Hepatocyte (in vitro differentiated cells): ENCODE measurements at regions not wholly inside any gene's neighbourhood (a gene's known extent, or its start where the extent isn't known, plus 50 kb on each side); places are given as distances from the start of the nearest gene placed in this dataset.

Experiments
- DNase-seq: peaks from one replicate; pipeline ENCODE4 v3.0.0-alpha.2; 2016; ENCODE audit warnings: low spot score
- H2AFZ ChIP-seq: fragments of 200-600 bp; sonication (generic); 2 replicates; pipeline ENCODE4 v1.6.0; 2016; ENCODE audit warnings: antibody characterized with exemption, mild to moderate bottlenecking
- H3K27ac ChIP-seq: fragments of 200-600 bp; sonication (generic); 2 replicates; pipeline ENCODE4 v1.5.1; 2016; ENCODE audit warnings: mild to moderate bottlenecking
- H3K27me3 ChIP-seq: fragments of 200-600 bp; sonication (generic); 2 replicates; pipeline ENCODE4 v1.6.1; 2016
- H3K36me3 ChIP-seq: fragments of 200-600 bp; sonication (generic); replicated peaks from 2 replicates; pipeline ENCODE4 v1.5.1; 2016; ENCODE audit warnings: low read depth; ENCODE audit not compliant: insufficient read depth
- H3K4me1 ChIP-seq: fragments of 200-600 bp; sonication (generic); 2 replicates; pipeline ENCODE4 v1.5.1; 2016; ENCODE audit warnings: mild to moderate bottlenecking, moderate library complexity; ENCODE audit not compliant: insufficient read depth
- H3K4me2 ChIP-seq: fragments of 200-600 bp; sonication (generic); 2 replicates; pipeline ENCODE4 v1.6.0; 2016
- H3K4me3 ChIP-seq: fragments of 200-600 bp; sonication (generic); 2 replicates; pipeline ENCODE4 v1.5.1; 2016; ENCODE audit warnings: mild to moderate bottlenecking
- H3K79me2 ChIP-seq: fragments of 200-600 bp; sonication (generic); 2 replicates; pipeline ENCODE4 v1.6.0; 2017; ENCODE audit warnings: mild to moderate bottlenecking
- H3K9me2 ChIP-seq: fragments of 200-600 bp; sonication (generic); replicated peaks from 2 replicates; pipeline ENCODE4 v1.6.0; 2017; ENCODE audit warnings: mild to moderate bottlenecking; ENCODE audit not compliant: insufficient read depth
- H3K9me3 ChIP-seq: fragments of 200-600 bp; sonication (generic); 2 replicates; pipeline ENCODE4 v1.5.1; 2016; ENCODE audit warnings: low read depth, mild to moderate bottlenecking
- H4K20me1 ChIP-seq: fragments of 200-600 bp; sonication (generic); 2 replicates; pipeline ENCODE4 v1.6.0; 2016; ENCODE audit warnings: mild to moderate bottlenecking; ENCODE audit not compliant: insufficient read depth, poor library complexity, severe bottlenecking
- CTCF ChIP-seq: fragments of 200-600 bp; sonication (generic); IDR thresholded peaks from 2 replicates; pipeline ENCODE4 v1.5.1; 2016; ENCODE audit warnings: antibody characterized with exemption, mild to moderate bottlenecking; ENCODE audit not compliant: poor library complexity
- EZH2 ChIP-seq: fragments of 200-600 bp; sonication (generic); IDR thresholded peaks from 2 replicates; pipeline ENCODE4 v1.6.1; 2016; ENCODE audit warnings: antibody characterized with exemption, mild to moderate bottlenecking, borderline replicate concordance
- EZH2phosphoT487 ChIP-seq: fragments of 200-600 bp; sonication (generic); IDR thresholded peaks from one replicate; pipeline ENCODE4 v1.6.1; 2018; ENCODE audit warnings: antibody characterized with exemption, mild to moderate bottlenecking, low read depth, moderate library complexity; ENCODE audit not compliant: unreplicated experiment, severe bottlenecking
- WGBS: methylation state at CpG from one replicate; pipeline ENCODE4 v1.1.6; 2016; ENCODE audit warnings: low lambda C conversion rate; ENCODE audit errors: missing lambda C conversion rate; 5-methylcytosine and 5-hydroxymethylcytosine counted together

DNA sequence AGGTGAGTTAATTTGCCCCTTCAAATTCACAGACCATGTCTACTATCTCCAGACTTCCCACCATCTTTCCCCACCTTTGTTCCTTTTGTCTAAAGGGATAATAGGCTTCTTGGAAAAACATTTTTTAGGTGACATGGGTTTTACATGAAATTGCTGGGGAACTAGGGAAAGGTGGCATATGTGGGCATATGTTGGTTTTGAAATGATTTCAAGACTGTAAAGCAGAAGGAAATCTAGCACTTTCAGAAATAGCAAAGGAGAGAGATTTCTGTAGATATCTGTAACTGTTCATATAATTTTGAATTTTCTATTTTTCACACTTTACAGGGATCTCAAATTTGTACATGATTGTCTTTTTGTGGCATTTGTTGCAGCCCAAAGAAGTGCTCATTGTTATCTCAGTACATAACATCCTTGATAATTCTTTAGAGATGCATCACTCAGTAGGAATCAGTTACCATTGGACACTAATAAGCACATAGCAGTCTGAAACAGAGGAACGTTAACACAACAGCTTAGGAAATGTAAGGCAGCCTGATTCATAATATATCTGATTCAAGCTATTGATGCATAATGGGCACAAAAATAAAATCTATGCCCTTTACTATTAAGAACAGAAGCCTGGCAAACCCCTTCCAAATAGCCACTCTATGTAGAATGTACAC, 659.7 kb downstream of the CENPC start:
- Histone ChIP-seq H3K4me3 (no peak overlapping the region), H2AFZ (no peak overlapping the region), H3K27me3 (no peaks in the 10 kb centered on the region), H3K4me1 (no peaks in the 10 kb centered on the region), H4K20me1 (no peaks in the 10 kb centered on the region), H3K79me2 (no peaks in the 10 kb centered on the region), H3K36me3 (no peaks in the 10 kb centered on the region), H3K27ac (no peak overlapping the region), H3K9me3 (no peaks in the 10 kb centered on the region), H3K4me2 (no peak overlapping the region), H3K9me2 (no peaks in the 10 kb centered on the region)
- TF ChIP-seq EZH2 = no peak
- TF ChIP-seq EZH2phosphoT487 = no peak
- TF ChIP-seq CTCF = no peak
- WGBS = 88% methylated on average over 1 of the region's 1 CpG
- no peak for DNase-seq

DNA sequence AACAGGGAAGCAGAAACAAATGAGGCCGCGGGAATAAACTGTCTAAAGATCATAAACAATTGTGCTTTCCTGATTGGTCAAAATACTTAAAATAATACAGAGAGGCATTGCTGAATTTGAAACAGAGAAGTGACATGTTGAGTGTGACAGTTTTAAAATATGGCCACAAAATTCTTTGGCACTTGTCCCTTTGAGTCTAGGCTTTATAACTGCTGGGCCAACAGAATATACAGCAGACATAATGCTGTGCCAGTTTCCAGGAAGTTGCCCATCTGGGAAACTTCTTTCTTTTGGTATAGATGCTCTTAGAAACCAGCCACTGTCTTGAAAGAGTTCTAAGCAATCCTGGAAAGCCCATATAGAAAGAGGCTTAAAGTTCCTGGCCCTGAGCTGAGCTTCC, 668.4 kb downstream of the CENPC start:
- Histone ChIP-seq H3K27me3 (no peaks in the 10 kb centered on the region), H3K4me1 (no peaks in the 10 kb centered on the region), H3K4me3 (no peak overlapping the region), H2AFZ (no peak overlapping the region), H3K36me3 (no peaks in the 10 kb centered on the region), H3K27ac (no peak overlapping the region), H3K9me2 (no peaks in the 10 kb centered on the region), H4K20me1 (no peaks in the 10 kb centered on the region), H3K9me3 (no peaks in the 10 kb centered on the region), H3K79me2 (no peaks in the 10 kb centered on the region), H3K4me2 (no peak overlapping the region)
- TF ChIP-seq EZH2phosphoT487 = no peak
- no peak for TF ChIP-seq EZH2
- no peak for TF ChIP-seq CTCF
- no peak for DNase-seq
- WGBS = 90% methylated on average over 2 of the region's 2 CpGs

GRCh38 chr4:66872661-66873060, 672.6 kb downstream of the CENPC start:
- WGBS = 62% methylated on average over 1 of the region's 1 CpG
- Histone ChIP-seq H3K9me3 (no peaks in the 10 kb centered on the region), H3K27ac (no peak overlapping the region), H3K9me2 (no peaks in the 10 kb centered on the region), H2AFZ (no peak overlapping the region), H3K4me3 (no peak overlapping the region), H3K27me3 (no peaks in the 10 kb centered on the region), H3K79me2 (no peaks in the 10 kb centered on the region), H3K4me2 (no peak overlapping the region), H3K4me1 (no peaks in the 10 kb centered on the region), H4K20me1 (no peaks in the 10 kb centered on the region), H3K36me3 (no peaks in the 10 kb centered on the region)
- no peak for DNase-seq
- TF ChIP-seq CTCF (no peak), EZH2phosphoT487 (no peak), EZH2 (no peak)

DNA sequence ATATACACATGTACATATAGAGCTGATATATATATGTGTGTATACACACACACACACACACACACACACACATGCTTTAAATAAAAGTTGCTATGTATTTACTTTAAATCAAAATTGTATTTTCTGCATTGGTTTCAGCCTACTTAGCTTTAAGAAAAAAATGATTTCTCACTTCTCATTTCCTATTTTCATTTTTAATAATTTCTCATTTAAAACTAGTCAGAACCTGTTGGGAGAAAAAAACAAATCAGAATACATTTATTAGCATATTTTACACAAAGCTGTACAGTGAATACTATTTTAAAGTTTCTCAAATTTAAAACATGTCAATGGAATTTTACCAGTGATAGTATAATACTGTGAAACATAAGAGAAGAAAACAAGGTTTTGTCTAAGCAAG, 681.8 kb downstream of the CENPC start:
- Histone ChIP-seq H2AFZ (no peak overlapping the region), H3K79me2 (no peaks in the 10 kb centered on the region), H3K4me1 (no peaks in the 10 kb centered on the region), H3K4me2 (no peak overlapping the region), H3K36me3 (no peaks in the 10 kb centered on the region), H3K9me2 (no peaks in the 10 kb centered on the region), H3K9me3 (no peaks in the 10 kb centered on the region), H3K27me3 (no peaks in the 10 kb centered on the region), H3K4me3 (no peak overlapping the region), H3K27ac (no peak overlapping the region), H4K20me1 (no peaks in the 10 kb centered on the region)
- no peak for DNase-seq
- TF ChIP-seq EZH2phosphoT487 (no peak), EZH2 (no peak), CTCF (no peak)
